GM13977 (cell line): ENCODE measurements at regions not wholly inside any gene's neighbourhood (a gene's known extent, or its start where the extent isn't known, plus 50 kb on each side); places are given as distances from the start of the nearest gene placed in this dataset.

Source experiments
- DNase-seq: peaks from one replicate; pipeline ENCODE4 v3.0.0; 2012; ENCODE audit warnings: low spot score
- CTCF ChIP-seq: IDR thresholded peaks from 2 replicates; pipeline ENCODE4 v1.5.1; 2012; ENCODE audit warnings: mild to moderate bottlenecking, control low read depth; ENCODE audit not compliant: insufficient read depth; ENCODE audit errors: extremely low read depth, missing control alignments
- in situ Hi-C: fragments of 300-500 bp; cut with MboI; formaldehyde crosslinking; loops from one replicate; pipeline ENCODE4 v1.12.0; 2022; ENCODE audit warnings: low sequenced_read_pairs, low pct_unique_long_range_greater_than_20kb, mixed read lengths, inconsistent platforms; ENCODE audit not compliant: unreplicated experiment

DNA sequence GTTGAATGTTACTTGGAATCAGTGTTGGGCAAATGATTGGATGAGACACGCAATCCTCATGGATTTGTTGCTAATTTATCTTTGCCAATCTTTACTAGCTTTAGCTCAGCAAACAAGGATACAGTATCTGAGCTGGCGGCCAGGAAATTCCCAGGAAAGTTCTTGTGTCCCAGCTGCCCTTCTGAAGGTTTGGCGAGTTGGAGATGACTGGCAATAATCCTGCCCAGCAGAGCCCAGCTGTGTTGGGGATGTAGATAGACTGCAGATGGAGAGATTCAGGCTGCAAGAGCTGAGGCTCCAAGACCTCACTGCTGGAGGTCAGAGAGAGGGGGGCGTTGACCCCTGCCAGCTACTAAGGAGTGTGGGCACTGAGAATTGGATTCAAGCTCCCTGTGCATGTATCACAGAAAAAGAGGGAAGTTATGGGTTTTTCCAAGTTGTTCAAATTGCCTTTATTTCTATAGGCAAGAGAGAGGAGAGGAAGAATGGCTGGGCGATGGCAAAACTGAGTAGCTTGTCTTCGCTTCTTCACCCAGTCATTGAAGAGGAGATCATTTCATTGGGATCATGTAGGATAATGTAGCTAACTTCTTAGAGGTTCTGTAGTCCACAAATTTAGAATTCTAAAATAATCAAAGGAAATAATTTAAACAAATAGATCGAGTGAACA is 506.8 kb upstream of the LRATD1 start:
- DNase-seq, result no peak
- TF ChIP-seq CTCF, result no peak
- in situ Hi-C loops, result no loop called here

DNA sequence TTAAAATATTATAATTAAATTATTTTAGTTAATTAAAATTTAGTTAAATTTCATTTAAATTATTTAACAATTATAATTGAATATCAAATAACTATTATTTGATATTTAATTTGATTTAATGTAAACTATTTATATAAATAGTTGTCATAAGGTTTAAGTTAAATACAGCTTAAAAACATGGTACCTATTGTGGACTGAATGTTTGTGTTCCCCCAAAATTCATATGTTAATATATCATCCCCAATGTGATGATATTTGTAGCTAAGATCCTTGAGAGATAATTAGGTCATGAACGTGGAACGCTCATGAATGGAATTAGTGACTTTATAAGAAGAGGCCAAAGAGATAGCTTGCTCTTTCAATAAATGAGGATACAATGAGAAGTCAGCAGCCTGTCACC is 505.7 kb upstream of the LRATD1 start:
- in situ Hi-C loops, result no loop called here
- DNase-seq, result no peak
- no peak for TF ChIP-seq CTCF

GRCh38 chr2:14127765-14128164 is 504.8 kb upstream of the LRATD1 start:
- no peak for DNase-seq
- in situ Hi-C loops, result no loop called here
- TF ChIP-seq CTCF, result no peak

DNA sequence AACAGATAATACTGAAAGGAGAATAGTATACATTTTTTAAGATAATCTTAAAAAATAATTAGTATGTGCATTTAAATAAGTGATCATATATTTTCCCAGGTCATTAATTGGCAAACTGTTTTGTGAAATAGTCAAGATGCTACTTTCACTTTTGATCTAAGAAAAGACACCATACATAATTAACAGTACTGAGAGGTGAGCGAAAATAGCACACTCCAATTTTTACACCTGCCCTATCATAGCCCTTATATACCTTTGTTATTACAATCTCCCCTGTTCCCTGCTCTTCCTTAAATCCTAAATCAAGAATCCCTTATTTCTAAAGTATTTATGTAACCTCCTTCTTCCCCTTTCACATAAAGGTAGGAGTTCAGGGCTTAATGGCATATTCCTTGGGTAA is 500.1 kb upstream of the LRATD1 start:
- TF ChIP-seq CTCF, result no peak
- no peak for DNase-seq
- in situ Hi-C loops, result no loop called here

GRCh38 chr2:14134771-14135170 is 497.7 kb upstream of the LRATD1 start:
- in situ Hi-C loops, result no loop called here
- no peak for DNase-seq
- no peak for TF ChIP-seq CTCF

GRCh38 chr2:14136030-14136429 is 496.5 kb upstream of the LRATD1 start:
- no peak for TF ChIP-seq CTCF
- no peak for DNase-seq
- in situ Hi-C loops, result no loop called here
